ENCODE measurements at regions not wholly inside any gene's neighbourhood (a gene's known extent, or its start where the extent isn't known, plus 50 kb on each side); places are given as distances from the start of the nearest gene placed in this dataset.
A peak's percentile ranks its signal among the peaks of the same experiment; 100 is the strongest.

DNA sequence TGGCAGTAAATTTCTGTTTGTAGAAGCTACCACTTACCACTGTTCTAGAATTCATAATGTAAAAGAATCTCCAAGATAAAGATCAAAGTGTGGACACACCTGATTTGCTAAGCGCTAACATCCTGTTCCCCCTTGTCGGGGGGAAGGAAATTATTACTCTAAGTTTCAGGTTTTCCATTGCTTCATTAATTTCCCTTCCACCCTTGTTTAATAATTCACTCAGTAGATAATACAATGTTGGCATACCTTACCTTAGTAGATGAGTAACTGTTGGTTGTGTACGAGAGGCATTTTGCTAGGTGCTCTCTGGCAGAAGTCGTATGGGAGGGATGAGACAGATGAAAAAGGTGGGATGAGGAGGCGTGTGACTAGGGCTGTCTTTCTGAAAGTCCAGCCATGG, 641.2 kb upstream of the ARRDC4 start:
- DNase-seq = peak; percentile 74

DNA sequence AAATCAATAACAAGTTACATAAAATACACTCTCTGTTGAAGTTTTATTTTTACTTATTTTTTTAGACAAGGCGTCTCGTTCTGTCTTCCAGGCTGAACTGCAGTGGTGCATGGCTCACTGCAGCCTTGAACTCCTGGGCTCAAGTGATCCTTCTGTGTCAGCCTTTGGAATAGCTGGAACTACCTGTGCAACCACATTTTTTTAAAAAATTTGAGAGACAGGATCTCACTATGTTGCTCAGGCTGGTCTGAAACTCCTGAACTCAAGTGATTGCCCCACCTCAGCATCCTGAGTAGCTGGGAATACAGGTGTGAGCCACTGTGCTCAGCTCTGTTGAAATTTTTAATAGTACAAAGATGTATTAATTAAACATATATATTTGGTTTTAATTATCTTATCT, 614.3 kb upstream of the ARRDC4 start:
- DNase-seq = no peak

DNA sequence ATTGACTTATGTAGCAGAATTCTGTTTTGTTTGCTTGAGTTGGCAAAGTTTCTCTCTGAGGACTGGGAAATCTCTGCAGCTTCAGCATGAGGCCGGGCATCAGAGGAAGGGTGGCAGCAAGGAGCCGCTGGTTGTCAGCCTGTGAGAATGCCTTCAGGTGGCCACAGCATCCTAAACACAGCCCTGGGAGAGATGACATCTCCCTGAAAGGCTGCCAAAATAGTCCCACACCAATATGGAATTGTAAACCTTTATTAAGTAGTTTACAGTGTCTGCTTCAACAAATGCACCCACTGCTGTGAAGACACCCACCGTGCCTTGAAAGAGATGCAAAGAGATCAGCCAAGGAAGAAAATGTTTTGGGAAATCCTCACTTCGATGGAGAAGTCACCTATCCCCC, 609.7 kb upstream of the ARRDC4 start:
- DNase-seq = no peak

DNA sequence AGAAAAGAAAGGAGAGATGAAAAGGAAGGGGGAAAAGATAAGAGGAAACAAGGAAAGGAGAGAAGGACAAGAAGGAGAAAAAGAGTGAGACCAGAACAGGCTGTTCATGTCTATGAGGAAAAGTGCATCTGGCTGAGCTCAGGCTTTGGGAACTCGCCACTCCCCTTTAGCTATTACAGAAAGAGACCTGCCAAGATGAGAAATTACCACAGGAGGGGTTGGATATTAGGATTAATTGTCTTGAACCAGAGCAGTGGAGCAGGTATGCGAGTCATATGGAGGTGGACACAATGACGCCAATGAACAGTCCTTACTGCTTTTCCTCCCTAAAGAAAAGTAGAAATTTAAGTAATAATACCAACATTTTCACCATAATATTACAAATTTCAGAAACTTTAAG, 577.0 kb upstream of the ARRDC4 start:
- peak; percentile 56 for DNase-seq

DNA sequence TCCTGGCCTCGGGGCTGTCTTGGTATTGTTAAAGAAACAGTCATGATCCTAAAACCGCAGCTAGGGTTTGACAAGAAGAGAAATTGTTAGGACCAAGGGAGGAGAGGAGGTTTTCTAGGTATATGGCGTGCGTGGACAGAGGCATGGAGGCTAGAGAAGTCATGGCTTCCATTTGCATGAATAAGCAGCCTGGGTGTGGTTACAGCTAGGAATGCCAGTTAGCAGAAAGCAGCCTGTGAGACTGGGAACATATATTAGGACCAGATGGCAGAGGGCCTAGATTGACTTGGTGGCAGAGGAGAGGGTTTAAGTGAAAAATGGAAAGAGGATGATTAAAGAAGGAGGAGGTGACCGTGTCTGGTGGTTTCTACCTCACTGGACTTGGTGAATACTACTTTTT, 573.6 kb upstream of the ARRDC4 start:
- DNase-seq = no peak

DNA sequence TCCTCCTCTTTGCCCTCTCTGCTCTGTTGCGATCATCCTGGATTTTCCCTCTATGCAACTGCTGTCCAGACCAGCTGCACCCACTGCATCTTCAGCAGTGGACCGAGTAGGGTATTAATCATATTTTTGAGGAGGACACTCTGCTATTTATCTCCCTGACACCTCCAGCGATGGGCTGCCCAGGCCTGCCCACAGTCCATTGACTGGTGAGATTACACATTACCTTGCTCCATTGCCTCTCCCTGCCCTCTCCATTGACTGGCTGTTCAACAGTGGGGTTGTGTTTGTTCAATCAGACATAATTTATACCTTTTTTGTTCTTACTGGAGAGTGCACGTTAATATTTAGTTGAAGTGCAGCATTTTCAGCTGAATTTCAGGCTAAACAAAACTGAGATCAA, 559.3 kb upstream of the ARRDC4 start:
- no peak for DNase-seq

DNA sequence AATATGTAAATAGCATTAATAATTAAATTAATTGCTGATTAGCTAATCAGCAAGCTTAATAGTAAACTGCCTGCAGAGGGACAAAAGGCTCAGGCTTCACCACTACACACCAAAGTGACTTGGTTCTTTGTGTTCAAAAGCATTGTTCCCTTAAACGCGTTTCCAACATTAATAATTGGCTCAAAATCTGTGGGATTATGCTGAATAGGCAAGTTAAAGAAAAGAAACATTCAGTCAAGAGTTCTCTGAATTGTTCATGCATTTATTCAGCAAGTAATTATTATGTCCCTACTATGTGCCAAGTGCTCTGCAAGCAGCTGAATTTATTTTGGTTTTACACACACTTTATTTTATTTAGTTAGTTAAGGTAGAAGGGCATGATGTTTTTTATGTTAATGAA, 558.5 kb upstream of the ARRDC4 start:
- no peak for DNase-seq

DNA sequence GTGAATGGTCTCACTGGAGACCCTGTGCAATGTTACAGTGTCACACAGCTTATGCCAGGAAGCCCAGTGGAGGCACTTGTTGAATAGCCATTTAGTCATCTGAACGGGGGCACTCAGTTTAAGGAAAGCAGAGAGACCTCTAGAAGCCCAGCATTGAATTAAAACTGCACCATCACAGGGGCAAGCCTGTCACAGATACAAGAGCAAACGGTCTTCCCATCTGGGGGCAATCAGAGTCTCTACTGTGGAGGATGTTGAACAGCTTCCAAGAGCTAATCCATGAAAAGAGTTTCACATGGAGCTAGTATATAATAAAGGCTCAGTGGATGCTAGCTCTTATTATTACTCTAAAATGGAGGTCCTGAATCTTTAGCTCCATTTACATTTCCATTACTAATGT, 553.7 kb upstream of the ARRDC4 start:
- DNase-seq = no peak

DNA sequence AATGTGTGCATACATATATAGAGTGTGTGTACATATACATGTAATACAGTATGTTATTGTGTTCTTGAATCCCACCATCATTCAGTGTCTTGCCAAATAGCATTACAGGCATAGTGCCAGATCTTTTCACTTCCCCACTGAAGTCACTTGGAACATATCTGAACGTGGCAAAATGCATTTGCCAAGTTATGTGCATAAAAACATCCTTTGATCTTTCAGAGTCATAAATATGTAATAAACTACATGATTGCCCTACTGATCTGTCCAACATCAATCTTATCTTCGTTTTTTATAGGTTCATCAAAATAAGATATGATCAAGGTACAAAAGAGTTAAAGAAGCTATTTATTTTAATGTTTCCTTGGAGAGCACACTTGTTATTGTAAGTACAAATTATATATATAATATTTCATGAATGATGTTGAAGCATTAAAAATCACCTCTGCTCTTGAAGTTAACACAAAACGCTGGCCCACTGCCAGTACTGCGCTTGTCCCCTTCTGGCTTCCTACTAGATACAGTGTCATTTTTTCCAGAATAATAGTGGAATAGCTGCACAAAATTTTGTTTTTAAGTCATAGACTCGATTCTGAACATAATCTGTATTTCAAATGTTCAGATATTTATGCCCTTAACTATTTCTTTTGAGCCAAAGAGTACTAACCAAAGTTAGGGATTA, 549.5 kb upstream of the ARRDC4 start:
- DNase-seq = no peak

DNA sequence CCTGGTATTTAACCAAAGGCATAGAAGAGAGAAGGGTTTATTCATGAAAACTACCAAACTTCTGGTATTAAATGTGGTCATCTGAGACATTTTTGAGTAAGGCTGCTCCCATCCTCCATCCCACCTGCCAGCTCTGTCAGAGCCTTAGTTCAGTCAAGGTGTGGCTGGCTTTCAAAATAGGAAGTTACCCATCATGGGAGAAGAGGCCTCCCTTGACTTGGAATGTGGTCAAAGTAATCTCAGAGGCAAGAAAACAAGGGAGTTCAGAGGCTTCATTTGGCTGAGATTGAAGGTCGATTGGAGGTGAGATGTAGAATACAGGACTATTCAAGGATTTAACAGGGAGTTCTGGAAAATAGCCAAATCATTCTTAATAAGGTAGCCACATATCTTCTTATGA, 540.4 kb upstream of the ARRDC4 start:
- no peak for DNase-seq

DNA sequence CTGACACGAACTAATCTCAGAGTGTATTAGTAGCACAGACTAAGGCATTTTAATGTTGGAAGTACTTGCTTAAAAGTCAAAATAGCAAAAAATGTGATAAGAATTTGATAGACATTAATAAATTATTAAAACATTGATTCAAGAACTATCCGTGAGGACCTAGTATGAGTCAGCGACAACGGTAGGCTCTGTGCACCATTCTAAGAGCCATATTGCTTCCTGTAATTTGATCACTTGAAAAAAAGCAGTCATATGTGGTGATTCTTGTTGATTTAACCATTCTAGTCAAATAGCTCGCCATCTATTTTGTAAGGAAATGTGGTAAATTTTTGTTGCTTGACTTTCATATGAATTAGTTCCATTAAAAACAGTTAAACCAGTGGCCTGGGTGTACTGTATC, 534.9 kb upstream of the ARRDC4 start:
- no peak for DNase-seq

DNA sequence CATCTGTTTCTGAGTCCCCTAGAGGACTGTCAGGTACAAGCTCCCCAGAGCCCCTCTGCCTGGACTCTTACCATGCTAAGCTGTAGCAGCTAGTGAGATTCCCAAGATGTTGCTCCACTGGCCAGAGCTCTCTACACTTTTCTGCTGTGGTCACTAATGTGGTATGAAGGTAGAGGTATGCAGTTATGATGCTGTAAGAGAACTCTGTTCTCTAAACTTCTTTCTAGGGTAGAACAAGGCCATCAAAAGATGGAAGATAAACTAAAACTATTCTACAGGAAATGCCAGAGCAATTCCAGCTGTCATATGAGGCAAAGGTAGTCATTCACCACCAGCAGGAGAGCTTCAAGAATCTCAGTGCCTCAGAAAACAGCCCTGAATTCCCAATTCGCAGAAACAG, 517.4 kb upstream of the ARRDC4 start:
- no peak for DNase-seq

DNA sequence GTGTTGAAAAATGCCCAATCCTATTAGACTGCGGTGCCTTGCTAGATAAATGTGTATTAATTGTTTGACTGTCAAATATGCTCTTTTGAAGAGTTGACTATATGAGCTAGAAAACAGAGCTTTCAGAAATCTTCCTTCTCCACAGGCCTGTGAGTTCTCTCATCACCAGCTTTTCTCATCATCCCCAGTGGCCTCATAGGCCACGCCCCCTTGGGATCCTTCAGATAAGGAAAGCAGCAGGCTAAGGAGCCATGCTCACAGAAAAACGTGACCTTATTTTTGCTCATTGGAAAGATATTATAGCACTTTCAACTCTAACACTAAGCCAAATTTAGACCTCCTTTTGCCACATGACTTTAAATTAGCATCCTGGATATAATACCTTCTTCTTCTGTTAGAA, 514.4 kb upstream of the ARRDC4 start:
- no peak for DNase-seq

DNA sequence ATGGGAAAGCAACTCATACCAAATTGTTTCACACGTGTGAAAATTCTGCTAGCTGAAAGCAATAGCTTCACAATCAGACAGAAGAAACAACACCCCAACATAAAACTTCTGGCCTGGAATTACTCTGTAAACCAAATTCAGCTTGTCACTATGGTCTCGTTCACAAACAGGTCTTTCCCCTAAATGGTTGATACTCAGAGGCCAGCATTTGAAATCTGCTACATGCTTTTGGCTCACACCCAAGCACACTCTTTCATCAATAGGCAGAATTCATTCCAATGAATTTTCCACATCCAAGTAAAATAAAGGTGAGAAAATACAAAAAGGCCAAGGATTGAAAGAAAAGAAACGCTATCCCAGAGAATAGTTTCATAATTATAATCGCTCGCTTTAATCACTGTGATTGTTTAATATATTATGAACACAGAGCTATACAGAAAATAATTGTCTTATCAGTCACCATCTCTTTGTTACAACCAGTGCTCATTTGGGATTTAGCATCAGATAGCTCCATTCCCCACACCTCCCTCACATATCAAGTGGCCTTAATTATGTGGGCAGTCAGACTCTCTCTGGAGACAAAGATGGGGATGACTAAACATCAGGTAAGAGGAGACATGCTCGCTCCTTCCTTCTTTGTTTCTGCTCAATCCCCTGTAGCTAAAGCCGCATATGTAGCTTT, 503.8 kb upstream of the ARRDC4 start:
- DNase-seq = peak; percentile 49

DNA sequence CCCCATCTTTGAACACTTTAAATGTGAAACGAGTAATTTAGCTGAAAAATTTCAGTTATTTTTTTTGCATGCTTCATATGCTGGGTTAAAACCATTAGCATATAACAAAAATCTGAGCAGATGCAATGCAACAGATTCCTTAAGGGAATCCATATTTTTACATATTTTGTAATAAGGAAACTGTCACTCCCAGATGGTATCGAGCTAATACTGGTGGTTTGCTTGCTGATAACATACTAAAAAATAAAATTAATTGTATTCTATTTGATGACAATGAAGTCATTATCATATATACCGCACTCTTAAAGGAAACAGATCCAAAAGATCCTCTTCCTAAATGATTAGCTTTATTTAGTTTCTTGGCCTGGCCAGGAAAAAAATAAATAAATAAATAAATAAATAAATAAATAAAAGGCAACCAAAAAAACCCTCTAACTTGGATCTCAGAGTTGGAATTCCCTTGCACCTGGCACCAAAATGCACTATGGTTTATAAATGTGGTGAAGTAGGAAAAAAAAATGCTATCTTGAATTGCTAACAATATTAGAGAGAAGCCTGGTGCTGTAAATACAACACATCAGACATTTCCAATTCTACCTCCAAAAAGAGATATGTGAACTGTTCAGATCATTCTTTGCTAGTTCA, 503.2 kb upstream of the ARRDC4 start:
- DNase-seq = no peak

DNA sequence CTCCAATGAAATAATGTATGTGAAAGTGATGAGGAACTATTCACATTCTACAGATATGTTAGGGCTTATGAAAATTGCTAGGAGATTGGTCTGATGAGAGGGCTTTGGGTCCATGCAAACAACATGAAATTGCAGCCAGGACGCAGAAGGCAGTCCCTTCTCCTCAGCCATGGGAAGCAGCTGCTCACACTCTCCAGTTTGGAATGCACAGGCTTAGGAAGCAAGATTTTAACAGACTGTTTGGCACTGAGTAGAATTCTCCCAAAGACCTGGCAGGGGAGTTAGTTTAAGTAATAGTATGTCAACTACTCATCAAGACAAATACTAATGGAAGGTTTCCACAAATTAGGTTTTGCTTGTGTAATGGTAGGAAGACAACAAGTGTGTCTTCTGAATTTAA, 500.7 kb upstream of the ARRDC4 start:
- DNase-seq = no peak

DNA sequence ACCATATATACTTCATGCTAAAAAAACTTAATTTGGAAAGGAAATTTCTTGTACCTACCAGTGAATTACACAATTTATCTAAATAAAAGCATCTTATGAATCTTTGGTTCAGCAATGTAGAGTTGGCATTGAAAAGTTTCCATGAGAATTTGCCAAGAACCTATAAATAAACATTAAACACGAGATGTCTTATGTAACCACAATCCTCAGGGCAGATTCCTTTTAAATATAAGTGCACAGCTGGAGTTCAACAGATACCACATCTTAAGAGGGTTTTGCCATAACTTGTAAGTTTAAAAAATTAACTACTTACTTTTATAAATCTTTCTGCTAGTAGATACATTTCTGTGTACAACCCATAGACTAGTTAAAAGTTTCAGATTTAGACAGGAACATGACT, 499.3 kb upstream of the ARRDC4 start:
- no peak for DNase-seq

DNA sequence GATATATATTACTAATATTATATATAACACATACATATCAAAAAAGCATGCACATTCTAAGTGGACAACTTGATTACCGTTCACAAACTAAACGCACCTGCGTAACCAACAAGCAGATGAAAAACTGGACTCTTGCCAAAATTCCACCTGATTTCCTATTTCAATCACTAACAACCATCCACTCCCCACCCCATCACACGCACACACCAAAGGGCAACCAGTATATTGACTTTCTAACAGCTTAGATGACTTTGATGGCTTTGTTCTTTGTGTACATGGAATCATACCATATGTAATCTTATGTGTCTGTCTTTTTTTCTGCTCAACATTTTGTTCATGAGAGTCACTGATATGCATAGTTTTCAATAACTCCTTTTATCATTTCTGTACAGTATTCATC, 496.8 kb upstream of the ARRDC4 start:
- no peak for DNase-seq

DNA sequence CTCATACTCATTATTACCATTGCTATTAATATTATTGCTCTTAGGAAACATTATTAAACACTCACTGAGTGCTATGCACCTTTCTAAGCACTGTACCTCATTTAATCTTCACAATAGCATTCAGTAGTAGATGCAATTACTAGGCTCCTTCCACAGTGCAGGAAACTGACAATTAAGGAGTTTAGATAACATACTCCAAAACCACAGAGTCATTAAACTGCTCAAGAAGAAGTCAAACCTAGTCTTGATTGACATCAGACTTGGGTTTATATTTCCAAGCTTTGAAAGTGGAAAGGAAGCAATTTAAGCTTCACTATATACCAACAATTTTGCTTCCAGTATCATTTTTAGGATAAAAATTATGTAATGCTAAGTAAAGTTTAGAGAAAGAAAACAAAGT, 490.1 kb upstream of the ARRDC4 start:
- DNase-seq = no peak

DNA sequence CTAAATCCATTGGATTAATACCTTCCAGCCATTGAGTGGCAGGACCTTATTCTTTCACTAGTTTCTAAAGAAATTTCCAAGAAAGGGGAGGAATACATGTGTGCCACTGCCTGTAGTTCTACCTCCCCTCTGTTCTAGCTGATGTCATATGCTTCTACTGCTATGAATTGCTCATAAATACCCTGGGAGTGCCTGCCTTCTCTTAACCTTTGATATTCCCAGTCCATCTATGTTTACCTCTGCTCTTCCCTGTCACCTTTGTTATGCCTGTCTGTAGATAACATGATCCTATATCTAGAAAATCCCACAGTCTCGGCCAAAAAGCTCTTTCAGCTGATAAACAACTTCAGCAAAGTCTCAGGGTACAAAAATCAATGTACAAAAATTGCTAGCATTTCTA, 486.9 kb upstream of the ARRDC4 start:
- DNase-seq = no peak

DNA sequence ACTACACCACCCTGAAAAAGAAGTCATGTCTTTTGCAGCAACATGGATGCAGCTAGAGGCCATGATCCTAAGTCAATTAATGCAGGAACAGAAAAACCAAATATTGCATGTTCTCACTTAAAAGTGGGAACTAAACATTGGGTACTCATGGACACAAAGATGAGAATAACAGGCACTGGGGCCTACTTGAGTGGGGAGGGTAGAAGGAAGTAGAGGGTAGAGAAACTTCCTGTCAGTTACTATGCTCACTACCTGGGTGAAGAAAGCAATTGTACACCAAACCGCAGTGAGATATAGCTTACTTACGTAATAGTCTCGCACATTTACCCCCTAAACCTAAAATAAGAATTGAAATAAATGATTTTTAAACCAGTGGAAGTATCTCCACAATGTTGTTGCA, 480.5 kb upstream of the ARRDC4 start:
- DNase-seq = no peak

DNA sequence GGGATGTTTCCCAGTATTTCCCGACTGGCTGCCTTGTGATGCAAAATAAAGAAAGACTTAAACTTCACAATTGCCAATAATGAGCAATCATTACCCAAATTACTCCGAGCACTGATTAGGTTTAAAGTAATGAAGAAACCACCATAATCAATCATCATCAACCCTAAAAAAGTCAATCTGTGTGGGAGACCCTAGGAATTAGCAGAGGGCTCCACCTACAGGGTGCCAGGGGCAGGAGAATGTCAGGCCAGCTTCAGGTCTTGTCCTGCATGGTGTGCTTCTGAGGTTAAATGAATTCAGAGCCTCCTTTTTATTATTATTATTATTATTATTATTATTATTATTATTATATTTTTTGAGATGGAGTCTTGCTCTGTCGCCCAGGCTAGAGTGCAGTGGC, 478.0 kb upstream of the ARRDC4 start:
- no peak for DNase-seq

DNA sequence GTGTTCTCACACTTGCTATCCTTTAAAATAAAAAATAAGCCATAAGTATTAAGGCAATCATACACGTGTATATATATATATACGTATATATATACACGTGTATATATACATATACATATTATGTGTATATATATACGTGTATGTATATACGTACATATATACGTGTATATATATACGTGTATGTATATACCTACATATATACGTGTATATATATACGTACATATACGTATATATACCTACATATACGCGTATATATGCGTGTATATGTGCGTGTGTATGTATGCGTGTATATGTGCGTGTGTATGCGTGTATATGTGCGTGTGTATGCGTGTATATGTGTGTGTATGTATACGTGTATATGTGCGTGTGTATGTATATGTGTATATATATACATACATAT, 477.3 kb upstream of the ARRDC4 start:
- DNase-seq = no peak

DNA sequence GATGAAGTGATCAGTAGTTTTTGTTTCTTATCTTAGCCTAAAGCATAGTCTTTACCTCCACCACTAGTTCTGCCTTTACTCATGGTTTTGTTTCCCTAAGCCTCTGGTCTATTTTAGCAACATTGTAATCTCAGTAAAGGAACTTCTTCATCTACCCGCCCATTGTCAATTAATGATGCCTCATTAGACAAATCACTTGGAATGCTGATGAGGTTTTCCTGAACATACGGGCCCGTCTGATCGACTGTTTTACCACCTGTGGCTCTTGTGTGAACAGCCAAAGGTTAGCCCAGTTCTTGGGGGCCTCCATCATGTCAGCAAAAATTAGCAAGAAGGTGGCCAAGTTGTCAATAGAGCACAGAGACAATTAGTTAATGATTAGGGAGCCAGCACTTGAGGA, 470.1 kb upstream of the ARRDC4 start:
- no peak for DNase-seq
